ENCODE measurements at regions not wholly inside any gene's neighbourhood (a gene's known extent, or its start where the extent isn't known, plus 50 kb on each side); places are given as distances from the start of the nearest gene placed in this dataset.

GRCh38 chr1:181383695-181384094, 99.6 kb upstream of the CACNA1E start:
- H3K9me3 Mint-ChIP-seq (ENCODE audit: low read depth): no peaks in the 10 kb centered on the region
- no peak for DNase-seq (ENCODE audit: low spot score)
- H3K36me3 Mint-ChIP-seq (ENCODE audit: low read depth): no peaks in the 10 kb centered on the region
- no peak overlapping the region for H3K27ac Mint-ChIP-seq (ENCODE audit: unreplicated experiment)
- no peak overlapping the region for H3K4me3 Mint-ChIP-seq (ENCODE audit: unreplicated experiment)
- H3K27me3 Mint-ChIP-seq (ENCODE audit: low read depth): peaks cover 2% of the 10 kb centered on the region
- H3K4me1 Mint-ChIP-seq (ENCODE audit: low read depth): no peaks in the 10 kb centered on the region
- TF ChIP-seq, protein P1, sequence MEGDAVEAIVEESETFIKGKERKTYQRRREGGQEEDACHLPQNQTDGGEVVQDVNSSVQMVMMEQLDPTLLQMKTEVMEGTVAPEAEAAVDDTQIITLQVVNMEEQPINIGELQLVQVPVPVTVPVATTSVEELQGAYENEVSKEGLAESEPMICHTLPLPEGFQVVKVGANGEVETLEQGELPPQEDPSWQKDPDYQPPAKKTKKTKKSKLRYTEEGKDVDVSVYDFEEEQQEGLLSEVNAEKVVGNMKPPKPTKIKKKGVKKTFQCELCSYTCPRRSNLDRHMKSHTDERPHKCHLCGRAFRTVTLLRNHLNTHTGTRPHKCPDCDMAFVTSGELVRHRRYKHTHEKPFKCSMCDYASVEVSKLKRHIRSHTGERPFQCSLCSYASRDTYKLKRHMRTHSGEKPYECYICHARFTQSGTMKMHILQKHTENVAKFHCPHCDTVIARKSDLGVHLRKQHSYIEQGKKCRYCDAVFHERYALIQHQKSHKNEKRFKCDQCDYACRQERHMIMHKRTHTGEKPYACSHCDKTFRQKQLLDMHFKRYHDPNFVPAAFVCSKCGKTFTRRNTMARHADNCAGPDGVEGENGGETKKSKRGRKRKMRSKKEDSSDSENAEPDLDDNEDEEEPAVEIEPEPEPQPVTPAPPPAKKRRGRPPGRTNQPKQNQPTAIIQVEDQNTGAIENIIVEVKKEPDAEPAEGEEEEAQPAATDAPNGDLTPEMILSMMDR (IDR thresholded peaks at IDR 0.05): no peak

DNA sequence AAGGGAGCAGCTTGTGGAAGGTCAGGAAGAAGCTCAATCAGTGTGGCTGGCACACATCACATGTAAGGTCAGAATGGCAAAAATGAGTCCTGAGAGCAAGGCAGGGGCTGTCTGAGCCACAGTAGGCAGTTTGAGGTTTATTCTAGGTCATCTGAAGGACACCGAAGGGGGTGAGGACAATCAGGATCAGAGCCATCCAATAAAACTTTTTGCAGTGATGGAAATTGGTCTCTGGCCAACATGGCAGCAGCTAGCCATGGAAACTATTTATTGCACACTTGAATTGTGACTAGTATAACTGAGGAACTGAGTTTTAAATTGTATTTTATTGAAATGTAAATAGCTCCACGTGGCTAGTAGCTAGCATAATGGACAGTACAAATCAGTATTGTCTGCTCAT, 97.0 kb upstream of the CACNA1E start:
- peaks cover 2% of the 10 kb centered on the region for H3K27me3 Mint-ChIP-seq (ENCODE audit: low read depth)
- no peak overlapping the region for H3K27ac Mint-ChIP-seq (ENCODE audit: unreplicated experiment)
- H3K9me3 Mint-ChIP-seq (ENCODE audit: low read depth): no peaks in the 10 kb centered on the region
- no peaks in the 10 kb centered on the region for H3K4me1 Mint-ChIP-seq (ENCODE audit: low read depth)
- no peak for DNase-seq (ENCODE audit: low spot score)
- TF ChIP-seq, protein P1 (IDR thresholded peaks at IDR 0.05): no peak
- H3K36me3 Mint-ChIP-seq (ENCODE audit: low read depth): no peaks in the 10 kb centered on the region
- H3K4me3 Mint-ChIP-seq (ENCODE audit: unreplicated experiment): no peak overlapping the region

- TF ChIP-seq, protein P1 (IDR thresholded peaks at IDR 0.05): no peak
- Mint-ChIP-seq H3K4me1 (ENCODE audit: low read depth) (no peaks in the 10 kb centered on the region), H3K27me3 (ENCODE audit: low read depth) (peaks cover 4% of the 10 kb centered on the region), H3K4me3 (ENCODE audit: unreplicated experiment) (no peak overlapping the region), H3K9me3 (ENCODE audit: low read depth) (no peaks in the 10 kb centered on the region), H3K27ac (ENCODE audit: unreplicated experiment) (no peak overlapping the region), H3K36me3 (ENCODE audit: low read depth) (no peaks in the 10 kb centered on the region)
- no peak for DNase-seq (ENCODE audit: low spot score)
Measured at GRCh38 chr1:181386951-181387350, 96.4 kb upstream of the CACNA1E start.

GRCh38 chr1:181387702-181388101, 95.6 kb upstream of the CACNA1E start:
- no peak for DNase-seq (ENCODE audit: low spot score)
- H3K4me1 Mint-ChIP-seq (ENCODE audit: low read depth): no peaks in the 10 kb centered on the region
- no peaks in the 10 kb centered on the region for H3K36me3 Mint-ChIP-seq (ENCODE audit: low read depth)
- no peak overlapping the region for H3K27ac Mint-ChIP-seq (ENCODE audit: unreplicated experiment)
- H3K4me3 Mint-ChIP-seq (ENCODE audit: unreplicated experiment): no peak overlapping the region
- H3K9me3 Mint-ChIP-seq (ENCODE audit: low read depth): no peaks in the 10 kb centered on the region
- TF ChIP-seq, protein P1 (IDR thresholded peaks at IDR 0.05): no peak
- H3K27me3 Mint-ChIP-seq (ENCODE audit: low read depth): peaks cover 4% of the 10 kb centered on the region

- Mint-ChIP-seq H3K36me3 (ENCODE audit: low read depth) (no peaks in the 10 kb centered on the region), H3K9me3 (ENCODE audit: low read depth) (no peaks in the 10 kb centered on the region), H3K4me3 (ENCODE audit: unreplicated experiment) (no peak overlapping the region), H3K27ac (ENCODE audit: unreplicated experiment) (no peak overlapping the region), H3K4me1 (ENCODE audit: low read depth) (no peaks in the 10 kb centered on the region), H3K27me3 (ENCODE audit: low read depth) (peaks cover 4% of the 10 kb centered on the region)
- TF ChIP-seq, protein P1 (IDR thresholded peaks at IDR 0.05): no peak
- DNase-seq (ENCODE audit: low spot score): no peak
Measured at GRCh38 chr1:181390410-181391077, 92.8 kb upstream of the CACNA1E start.

Measured in chondrocyte (in vitro differentiated cells).